ENCODE measurements at regions not wholly inside any gene's neighbourhood (a gene's known extent, or its start where the extent isn't known, plus 50 kb on each side); places are given as distances from the start of the nearest gene placed in this dataset.

GRCh38 chr13:80278706-80279105 is 62.2 kb downstream of the SPRY2 start:
- H3K4me2 ChIP-seq: no peak overlapping the region
- no peaks in the 10 kb centered on the region for H3F3A ChIP-seq (replicated peaks; ENCODE audit: low read depth)
- H3K4me1 Mint-ChIP-seq: peaks cover 22% of the 10 kb centered on the region
- H3K36me3 Mint-ChIP-seq (ENCODE audit: low read depth): peaks cover 15% of the 10 kb centered on the region
- H3K9me2 ChIP-seq (ENCODE audit: insufficient read depth): no peaks in the 10 kb centered on the region
- no peaks in the 10 kb centered on the region for H4K20me1 ChIP-seq (replicated peaks; ENCODE audit: insufficient read depth)
- H3K27me3 Mint-ChIP-seq (ENCODE audit: insufficient read depth, low read depth, poor library complexity): peaks cover 2% of the 10 kb centered on the region
- no peak overlapping the region for H3K27ac Mint-ChIP-seq
- ATAC-seq (no peak), DNase-seq (ENCODE audit: low spot score) (no peak)
- TF ChIP-seq ETS1 (IDR thresholded peaks at IDR 0.05): no peak
- TF ChIP-seq EZH2 (IDR thresholded peaks at IDR 0.05; ENCODE audit: low read depth, unreplicated experiment): no peak
- no peak for TF ChIP-seq CTCF (conservative IDR thresholded peaks at IDR 0.05; ENCODE audit: low read depth in 2 of 2)
- TF ChIP-seq ZNF331 (CRISPR knock-in tag; IDR thresholded peaks at IDR 0.05; ENCODE audit: low read depth): no peak
- no peak for TF ChIP-seq NANOG (IDR thresholded peaks at IDR 0.05; ENCODE audit: borderline replicate concordance)
- TF ChIP-seq CREB1 (CRISPR knock-in tag; IDR thresholded peaks at IDR 0.05; ENCODE audit: low read depth): no peak
- TF ChIP-seq EZH2phosphoT487 (IDR thresholded peaks at IDR 0.05; ENCODE audit: unreplicated experiment): no peak
- no peak for TF ChIP-seq ZNF462 (CRISPR knock-in tag; IDR thresholded peaks at IDR 0.05)
- TF ChIP-seq REST (IDR thresholded peaks at IDR 0.05; ENCODE audit: unreplicated experiment): no peak
- TF ChIP-seq POLR2AphosphoS5 (IDR thresholded peaks at IDR 0.05; ENCODE audit: low read depth): no peak
- no peak overlapping the region for H3K27ac ChIP-seq (ENCODE audit: low read depth)
- peaks cover 15% of the 10 kb centered on the region; the same call in 1 of the 2 replicates for H3K4me1 ChIP-seq (ENCODE audit: insufficient read depth)
- peaks cover 12% of the 10 kb centered on the region for H3K9me3 Mint-ChIP-seq
- no peak overlapping the region for H3K4me3 ChIP-seq
- no peaks in the 10 kb centered on the region for H3K79me2 ChIP-seq (replicated peaks; ENCODE audit: insufficient read depth)
- no peak overlapping the region for H3K4me3 Mint-ChIP-seq
- no peaks in the 10 kb centered on the region for H3K27me3 ChIP-seq (ENCODE audit: insufficient read depth)
- H3K36me3 ChIP-seq (ENCODE audit: insufficient read depth): no peaks in the 10 kb centered on the region
- H2AFZ ChIP-seq: no peak overlapping the region

All from GM23338 (cell line).